ENCODE measurements at regions not wholly inside any gene's neighbourhood (a gene's known extent, or its start where the extent isn't known, plus 50 kb on each side); places are given as distances from the start of the nearest gene placed in this dataset.

DNA sequence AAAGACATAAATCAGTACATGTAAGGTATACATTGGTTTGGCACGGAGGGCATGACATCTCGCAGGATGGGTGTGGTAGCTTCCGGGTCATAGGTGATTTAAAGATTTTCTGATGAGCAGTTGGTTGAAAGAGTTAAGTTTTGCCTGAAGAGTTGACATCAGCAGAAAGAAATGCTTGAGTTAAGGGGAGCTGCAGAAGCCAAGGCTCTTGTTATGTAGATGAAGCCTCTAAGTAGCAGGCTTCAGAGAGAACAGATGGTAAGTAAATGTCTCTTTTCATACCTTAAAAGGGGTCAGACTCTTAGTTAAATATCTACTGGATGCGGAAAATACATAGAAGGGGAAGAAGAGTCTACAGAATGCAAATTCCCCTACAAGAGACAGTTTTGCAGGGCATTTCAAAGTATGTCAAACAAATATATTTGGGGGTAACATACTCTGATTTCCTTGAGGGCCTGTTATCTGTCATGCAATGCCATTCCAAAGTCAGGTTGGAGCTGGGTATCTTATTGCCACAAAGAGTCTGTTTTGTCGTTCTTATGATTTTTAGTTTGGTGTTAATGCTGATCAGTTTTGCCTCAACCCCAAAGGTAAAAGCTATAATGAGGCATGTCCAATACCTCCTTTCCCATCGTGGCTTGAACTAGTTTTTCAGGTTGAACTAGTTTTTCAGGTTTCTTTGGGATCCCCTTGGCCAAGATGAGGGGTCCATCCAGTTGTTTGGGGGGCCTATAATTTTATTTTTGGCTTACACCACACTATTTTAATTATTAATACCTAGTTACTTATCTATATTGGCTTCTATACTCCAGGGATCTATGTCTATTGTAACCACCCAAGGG lies 67.0 kb downstream of the PTHLH start:
- no peaks in the 10 kb centered on the region for H3K79me2 ChIP-seq (ENCODE audit: low read length)
- H3K36me3 ChIP-seq (ENCODE audit: low read depth, low read length) = no peaks in the 10 kb centered on the region
- no peak overlapping the region for H3K27ac ChIP-seq (ENCODE audit: low read length)
- peaks cover 33% of the 10 kb centered on the region for H3K4me1 ChIP-seq (ENCODE audit: insufficient read depth, low read length)
- DNase-seq (no peak), ATAC-seq (no peak)
- H3K27me3 ChIP-seq (ENCODE audit: low read length) = no peaks in the 10 kb centered on the region
- POLR2A ChIA-PET (ENCODE audit: unreplicated experiment) = no interaction called here
- no TSS peak for BruUV-seq (replicated peaks)
- H3K4me3 ChIP-seq (ENCODE audit: low read length) = no peak overlapping the region
- 0 out of 2 replicates have a peak, but pooled peaks cover 6% of the 10 kb centered on the region for H3K9me2 ChIP-seq (replicated peaks; ENCODE audit: low read length)
- H3F3A ChIP-seq (ENCODE audit: low read length, unreplicated experiment) = no peaks in the 10 kb centered on the region
- intact Hi-C loops (cut with micrococcal nuclease) = no loop called here
- H3K4me2 ChIP-seq (ENCODE audit: low read length) = no peak overlapping the region
- H4K20me1 ChIP-seq (ENCODE audit: low read length) = no peaks in the 10 kb centered on the region
- CTCF ChIA-PET = no interaction called here
- TF ChIP-seq EZH2 (IDR thresholded peaks at IDR 0.05; ENCODE audit: low read length, unreplicated experiment) = no peak
- no peak overlapping the region for H3K9ac ChIP-seq (ENCODE audit: low read length)
- no peak overlapping the region for H2AFZ ChIP-seq (ENCODE audit: low read length)
- H3K9me3 ChIP-seq (ENCODE audit: low read length) = no peaks in the 10 kb centered on the region

DNA sequence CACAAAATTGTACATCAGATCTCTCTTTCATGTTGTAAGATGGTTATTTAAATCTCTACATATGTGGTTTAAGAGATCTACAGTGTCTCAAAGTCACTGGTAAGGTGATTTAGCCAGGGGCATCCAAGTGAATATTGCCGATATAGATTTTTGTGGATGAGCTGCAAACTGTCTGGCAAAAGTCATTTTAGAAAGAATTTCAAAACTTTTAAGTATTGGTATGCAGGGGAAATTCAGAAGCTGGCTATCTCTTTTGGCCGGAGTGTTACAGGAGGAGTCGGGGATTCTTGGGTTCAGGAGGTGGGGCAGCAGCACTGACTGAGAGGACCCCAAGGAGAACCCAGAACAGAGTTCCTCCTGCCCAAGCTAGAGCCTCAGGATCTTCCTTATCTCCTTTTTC lies 69.9 kb downstream of the PTHLH start:
- ATAC-seq = no peak
- Histone ChIP-seq H3K27me3 (ENCODE audit: low read length) (no peaks in the 10 kb centered on the region), H3K4me1 (ENCODE audit: insufficient read depth, low read length) (peaks cover 30% of the 10 kb centered on the region), H3K36me3 (ENCODE audit: low read depth, low read length) (no peaks in the 10 kb centered on the region), H3K4me3 (ENCODE audit: low read length) (no peak overlapping the region), H3K9ac (ENCODE audit: low read length) (no peak overlapping the region), H3K9me3 (ENCODE audit: low read length) (no peaks in the 10 kb centered on the region), H3K79me2 (ENCODE audit: low read length) (no peaks in the 10 kb centered on the region), H3K27ac (ENCODE audit: low read length) (no peak overlapping the region), H2AFZ (ENCODE audit: low read length) (no peak overlapping the region), H4K20me1 (ENCODE audit: low read length) (no peaks in the 10 kb centered on the region), H3K4me2 (ENCODE audit: low read length) (no peak overlapping the region), H3F3A (ENCODE audit: low read length, unreplicated experiment) (no peaks in the 10 kb centered on the region), H3K9me2 (replicated peaks; ENCODE audit: low read length) (0 out of 2 replicates have a peak, but pooled peaks cover 6% of the 10 kb centered on the region)
- TF ChIP-seq, protein P1, sequence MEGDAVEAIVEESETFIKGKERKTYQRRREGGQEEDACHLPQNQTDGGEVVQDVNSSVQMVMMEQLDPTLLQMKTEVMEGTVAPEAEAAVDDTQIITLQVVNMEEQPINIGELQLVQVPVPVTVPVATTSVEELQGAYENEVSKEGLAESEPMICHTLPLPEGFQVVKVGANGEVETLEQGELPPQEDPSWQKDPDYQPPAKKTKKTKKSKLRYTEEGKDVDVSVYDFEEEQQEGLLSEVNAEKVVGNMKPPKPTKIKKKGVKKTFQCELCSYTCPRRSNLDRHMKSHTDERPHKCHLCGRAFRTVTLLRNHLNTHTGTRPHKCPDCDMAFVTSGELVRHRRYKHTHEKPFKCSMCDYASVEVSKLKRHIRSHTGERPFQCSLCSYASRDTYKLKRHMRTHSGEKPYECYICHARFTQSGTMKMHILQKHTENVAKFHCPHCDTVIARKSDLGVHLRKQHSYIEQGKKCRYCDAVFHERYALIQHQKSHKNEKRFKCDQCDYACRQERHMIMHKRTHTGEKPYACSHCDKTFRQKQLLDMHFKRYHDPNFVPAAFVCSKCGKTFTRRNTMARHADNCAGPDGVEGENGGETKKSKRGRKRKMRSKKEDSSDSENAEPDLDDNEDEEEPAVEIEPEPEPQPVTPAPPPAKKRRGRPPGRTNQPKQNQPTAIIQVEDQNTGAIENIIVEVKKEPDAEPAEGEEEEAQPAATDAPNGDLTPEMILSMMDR (conservative IDR thresholded peaks at IDR 0.05; ENCODE audit: low read depth, low read length) = no peak
- TF ChIP-seq EZH2 (IDR thresholded peaks at IDR 0.05; ENCODE audit: low read length, unreplicated experiment) = no peak
- TF ChIP-seq EZH2phosphoT487 (IDR thresholded peaks at IDR 0.05; ENCODE audit: borderline replicate concordance, low read length) = no peak
- intact Hi-C loops (cut with micrococcal nuclease) = no loop called here
- DNase-seq = no peak
- BruUV-seq (replicated peaks) = no TSS peak
- ChIA-PET POLR2A (ENCODE audit: unreplicated experiment) (no interaction called here), CTCF (no interaction called here)

DNA sequence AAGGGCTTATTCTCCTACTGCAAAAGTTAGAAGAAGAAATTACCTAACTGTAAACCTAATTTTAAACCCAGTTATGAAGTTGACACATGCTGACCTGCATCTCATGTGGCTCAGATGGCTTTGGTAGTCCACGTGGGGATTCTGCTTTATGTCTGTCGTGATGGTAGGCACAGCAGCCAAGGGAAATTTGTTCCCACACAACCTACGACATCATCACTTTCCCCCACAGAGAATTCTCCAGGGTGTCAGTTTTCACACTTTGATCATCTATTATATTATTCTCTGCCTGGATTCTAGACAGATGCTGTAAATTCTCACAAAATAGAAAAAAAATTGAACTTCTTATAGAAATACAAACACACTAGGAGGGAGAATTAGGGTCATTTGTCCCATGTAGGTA lies 70.6 kb downstream of the PTHLH start:
- no peaks in the 10 kb centered on the region for H3K79me2 ChIP-seq (ENCODE audit: low read length)
- ChIA-PET CTCF (no interaction called here), POLR2A (ENCODE audit: unreplicated experiment) (no interaction called here)
- TF ChIP-seq EZH2 (IDR thresholded peaks at IDR 0.05; ENCODE audit: low read length, unreplicated experiment) (no peak), EZH2phosphoT487 (IDR thresholded peaks at IDR 0.05; ENCODE audit: borderline replicate concordance, low read length) (no peak)
- TF ChIP-seq, protein P1 (conservative IDR thresholded peaks at IDR 0.05; ENCODE audit: low read depth, low read length) = no peak
- no TSS peak for BruUV-seq (replicated peaks)
- peaks cover 24% of the 10 kb centered on the region for H3K4me1 ChIP-seq (ENCODE audit: insufficient read depth, low read length)
- no peaks in the 10 kb centered on the region for H3K9me3 ChIP-seq (ENCODE audit: low read length)
- intact Hi-C loops (cut with micrococcal nuclease) = no loop called here
- H2AFZ ChIP-seq (ENCODE audit: low read length) = no peak overlapping the region
- no peak overlapping the region for H3K9ac ChIP-seq (ENCODE audit: low read length)
- no peak for ATAC-seq
- H3K27me3 ChIP-seq (ENCODE audit: low read length) = no peaks in the 10 kb centered on the region
- no peak overlapping the region for H3K27ac ChIP-seq (ENCODE audit: low read length)
- H3K9me2 ChIP-seq (replicated peaks; ENCODE audit: low read length) = 0 out of 2 replicates have a peak, but pooled peaks cover 6% of the 10 kb centered on the region
- H3K36me3 ChIP-seq (ENCODE audit: low read depth, low read length) = no peaks in the 10 kb centered on the region
- no peak overlapping the region for H3K4me2 ChIP-seq (ENCODE audit: low read length)
- no peak for DNase-seq
- no peaks in the 10 kb centered on the region for H3F3A ChIP-seq (ENCODE audit: low read length, unreplicated experiment)
- no peaks in the 10 kb centered on the region for H4K20me1 ChIP-seq (ENCODE audit: low read length)
- no peak overlapping the region for H3K4me3 ChIP-seq (ENCODE audit: low read length)
